Activated CD4-positive, alpha-beta T cell treated with anti-CD3 and anti-CD28 coated beads, Interleukin-2, amount 50 U/mL, for 16 hours (primary cell): ENCODE measurements at regions not wholly inside any gene's neighbourhood (a gene's known extent, or its start where the extent isn't known, plus 50 kb on each side); places are given as distances from the start of the nearest gene placed in this dataset.

Experiments
- DNase-seq: peaks from one replicate; pipeline ENCODE4 v3.0.0-alpha.2; 2020

DNA sequence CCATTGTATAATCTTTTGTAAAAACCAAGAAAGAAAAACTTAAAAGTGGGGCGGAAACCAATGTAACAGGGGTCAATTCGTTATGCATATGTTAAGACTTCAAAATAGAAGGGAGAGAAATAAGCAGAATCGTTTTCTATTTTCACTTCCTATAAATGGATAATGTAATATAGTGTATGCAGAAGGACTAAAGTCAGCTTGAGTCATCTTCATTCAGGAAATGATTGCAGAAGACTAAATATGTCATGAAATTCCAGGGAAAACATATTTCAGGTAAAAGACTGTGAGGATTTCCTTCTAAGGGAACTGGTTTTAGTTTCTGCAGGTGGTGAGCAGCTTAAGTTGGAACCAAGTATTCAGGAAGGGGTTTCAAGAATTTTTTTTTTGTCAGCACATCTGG lies 753.3 kb downstream of the IRX1 start:
- DNase-seq, result no peak

DNA sequence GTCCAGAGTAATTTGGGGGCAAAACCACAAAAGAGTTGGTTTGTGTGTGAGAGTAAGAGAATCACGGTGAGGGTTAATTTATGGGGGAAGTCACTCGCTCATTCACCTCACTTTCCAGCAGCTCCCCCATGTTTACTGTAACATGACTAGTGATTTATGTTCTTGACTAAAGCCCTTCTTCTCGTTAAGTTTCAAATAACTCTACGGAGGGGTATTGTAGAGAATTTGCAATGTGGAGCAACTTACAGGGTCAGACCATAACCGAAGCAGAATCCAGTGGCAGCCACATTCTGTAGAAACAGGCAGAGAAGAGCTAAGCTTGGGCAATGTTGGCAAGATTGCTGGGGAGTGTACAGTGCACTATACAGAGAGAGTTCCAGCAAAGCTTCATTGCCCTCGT lies 760.6 kb downstream of the IRX1 start:
- no peak for DNase-seq

DNA sequence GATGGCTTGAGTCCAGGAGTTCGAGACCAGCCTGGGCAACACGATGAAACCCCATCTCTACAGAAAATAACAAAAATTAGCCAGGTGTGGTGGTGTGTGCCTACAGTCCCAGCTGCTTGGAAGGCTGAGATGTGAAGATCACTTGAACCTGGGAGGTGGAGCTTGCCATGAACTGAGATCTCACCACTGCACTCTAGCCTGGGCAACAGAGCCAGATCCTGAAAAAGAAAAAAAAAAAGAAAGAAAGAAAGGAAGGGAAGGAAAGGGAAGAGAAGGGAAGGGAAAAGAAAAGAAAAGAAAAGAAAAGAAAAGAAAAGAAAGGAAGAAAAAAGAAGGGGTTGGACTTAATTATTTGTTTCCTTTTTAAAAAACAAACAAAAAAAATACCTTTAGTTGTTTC lies 764.2 kb downstream of the IRX1 start:
- DNase-seq, result no peak

- DNase-seq, result no peak
Measured at GRCh38 chr5:4361753-4362152, 766.1 kb downstream of the IRX1 start.

GRCh38 chr5:4362411-4362810 lies 766.8 kb downstream of the IRX1 start:
- no peak for DNase-seq

- no peak for DNase-seq
Measured at GRCh38 chr5:4363045-4363444, 767.4 kb downstream of the IRX1 start.

DNA sequence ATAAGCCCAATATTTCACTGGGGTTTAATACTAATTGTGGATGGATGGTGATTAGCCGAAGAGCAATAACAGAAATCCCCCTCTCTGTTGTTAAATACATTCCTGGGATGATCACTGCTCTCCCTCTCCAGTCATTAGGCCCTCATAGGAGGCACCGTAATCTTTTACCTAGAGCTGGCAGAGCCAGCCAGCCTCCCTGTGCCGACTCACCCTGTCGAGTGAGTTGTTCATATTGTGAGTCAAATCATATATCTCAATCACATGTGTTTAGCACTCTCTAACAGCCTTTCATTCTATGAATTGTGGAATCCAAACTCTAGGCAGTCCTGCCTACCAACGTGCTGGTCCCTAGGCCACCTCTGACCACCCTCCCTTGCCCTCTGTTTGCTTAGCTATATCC lies 771.0 kb downstream of the IRX1 start:
- DNase-seq, result no peak

GRCh38 chr5:4370218-4370617 lies 769.9 kb upstream of the ADAMTS16 start:
- no peak for DNase-seq

DNA sequence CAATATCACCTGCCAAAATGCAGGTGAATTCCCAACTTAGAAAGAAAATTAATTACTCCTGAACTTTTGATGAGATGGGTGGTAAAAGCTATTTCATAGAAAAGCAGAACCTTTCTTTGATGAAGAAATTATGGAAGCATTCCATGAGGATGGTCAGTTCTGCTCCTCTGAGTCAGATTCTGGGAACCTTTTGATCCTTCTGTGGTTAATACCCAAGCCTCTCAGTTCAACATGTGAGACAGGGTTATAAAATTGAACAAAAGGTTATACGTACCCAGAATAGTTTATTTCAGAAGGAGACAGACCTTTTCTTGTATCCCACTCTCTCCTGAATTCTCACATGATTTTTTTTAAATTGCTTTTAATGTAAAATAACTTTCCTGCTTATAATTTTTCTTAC lies 767.6 kb upstream of the ADAMTS16 start:
- no peak for DNase-seq

DNA sequence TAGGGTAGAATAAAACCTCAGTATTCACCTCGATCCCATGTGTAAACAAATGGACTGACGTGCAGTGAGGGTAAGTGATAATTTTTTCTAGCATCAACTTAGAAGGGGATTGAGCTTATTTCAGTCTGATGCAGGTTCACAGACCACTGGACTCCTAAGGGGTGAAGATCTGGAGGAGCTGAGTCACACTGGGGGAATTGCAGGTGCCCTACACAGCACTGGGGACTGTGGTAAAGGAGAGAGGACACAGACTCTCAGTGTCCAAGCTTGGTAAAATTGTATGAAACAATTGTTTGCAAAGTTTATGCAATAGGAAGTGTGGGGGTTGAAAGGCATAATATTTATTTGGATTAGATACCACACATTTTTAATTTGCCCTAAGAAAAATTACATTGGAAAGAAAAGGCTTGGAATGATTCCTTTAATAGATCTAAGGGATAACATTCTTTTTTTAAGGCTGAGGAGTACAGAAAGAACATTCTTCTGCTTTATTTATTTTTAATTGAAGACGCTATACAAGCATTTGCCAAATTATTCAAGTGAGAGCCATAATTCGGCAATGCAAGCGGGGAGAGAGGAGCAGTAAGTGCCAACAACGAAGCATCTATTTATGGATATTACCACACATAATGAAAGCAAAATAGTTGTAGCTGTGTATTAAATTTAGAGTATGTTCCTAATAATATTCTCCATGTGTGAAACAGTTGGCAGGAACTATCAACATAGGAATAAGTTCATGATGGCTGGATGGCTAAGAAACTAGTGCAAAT lies 766.9 kb upstream of the ADAMTS16 start:
- DNase-seq, result no peak

- DNase-seq, result no peak
Measured at GRCh38 chr5:4374866-4375265, 765.3 kb upstream of the ADAMTS16 start.

DNA sequence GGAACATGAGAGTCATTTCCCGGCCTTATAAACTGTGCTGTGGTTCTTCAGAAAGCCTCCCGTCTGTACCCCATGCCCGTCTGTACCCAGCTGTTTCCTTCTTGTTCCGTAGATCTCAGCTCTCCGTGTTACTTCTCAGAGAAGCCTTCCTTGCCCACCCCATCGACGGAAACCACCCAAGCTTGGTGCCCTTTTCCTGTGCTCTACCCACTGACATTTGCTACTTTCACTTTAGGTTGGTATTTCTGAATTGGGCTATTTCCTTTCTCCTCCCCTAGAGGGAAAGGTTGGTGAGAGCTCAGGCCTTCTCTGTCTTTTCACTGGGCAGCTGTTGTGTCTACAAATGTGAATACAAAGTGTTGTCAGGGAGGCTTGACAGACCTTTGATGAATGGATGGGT lies 764.5 kb upstream of the ADAMTS16 start:
- no peak for DNase-seq

DNA sequence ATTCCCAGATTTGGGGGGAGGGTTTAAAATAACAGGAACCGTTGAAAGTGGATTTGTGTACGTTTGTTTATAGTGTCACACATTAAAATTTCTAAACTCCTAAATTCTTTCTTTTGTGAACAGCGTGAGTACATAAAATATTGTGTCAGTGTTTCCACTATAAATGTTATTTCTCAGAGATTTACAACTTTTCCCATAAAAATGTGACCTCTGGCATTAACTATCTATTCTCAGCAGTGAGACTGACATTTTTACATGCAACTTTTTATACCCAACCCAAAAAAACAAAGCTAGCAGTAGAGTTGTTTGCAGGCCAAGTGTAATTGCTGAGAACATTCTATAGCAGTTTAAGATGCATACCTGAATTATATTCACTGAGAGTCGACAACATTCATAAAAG lies 757.0 kb upstream of the ADAMTS16 start:
- no peak for DNase-seq

DNA sequence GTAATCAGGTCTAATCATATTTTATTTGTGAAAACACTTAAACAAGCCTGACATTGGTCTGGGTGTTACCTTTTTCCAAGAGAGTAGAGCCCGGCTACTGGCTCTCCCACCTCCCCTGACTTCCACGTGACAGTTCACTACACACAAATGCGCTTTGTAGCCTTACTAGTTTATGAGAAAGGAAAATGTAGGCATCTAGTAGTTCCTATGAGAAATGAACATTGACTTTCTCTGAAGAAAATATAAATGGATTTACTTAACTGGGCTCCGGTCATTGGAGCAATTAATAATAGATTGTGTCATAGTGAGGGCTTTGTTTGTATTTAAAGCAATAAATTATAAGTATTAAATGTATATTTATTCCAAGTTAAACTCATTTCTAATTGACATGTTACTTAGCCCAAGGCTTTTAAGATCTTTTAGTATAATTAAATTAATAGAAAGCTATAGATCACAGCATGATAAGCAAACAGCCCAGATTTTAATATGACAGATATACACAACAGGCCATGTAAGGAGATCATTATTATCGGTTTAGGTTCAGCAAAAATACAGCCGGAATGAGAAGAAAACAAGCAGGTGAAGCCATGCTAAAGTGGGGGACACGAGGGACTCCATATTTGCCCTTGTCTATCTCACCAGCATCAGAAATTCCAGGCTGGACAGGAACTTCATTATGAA lies 756.5 kb upstream of the ADAMTS16 start:
- no peak for DNase-seq

GRCh38 chr5:4384649-4385048 lies 755.5 kb upstream of the ADAMTS16 start:
- no peak for DNase-seq

DNA sequence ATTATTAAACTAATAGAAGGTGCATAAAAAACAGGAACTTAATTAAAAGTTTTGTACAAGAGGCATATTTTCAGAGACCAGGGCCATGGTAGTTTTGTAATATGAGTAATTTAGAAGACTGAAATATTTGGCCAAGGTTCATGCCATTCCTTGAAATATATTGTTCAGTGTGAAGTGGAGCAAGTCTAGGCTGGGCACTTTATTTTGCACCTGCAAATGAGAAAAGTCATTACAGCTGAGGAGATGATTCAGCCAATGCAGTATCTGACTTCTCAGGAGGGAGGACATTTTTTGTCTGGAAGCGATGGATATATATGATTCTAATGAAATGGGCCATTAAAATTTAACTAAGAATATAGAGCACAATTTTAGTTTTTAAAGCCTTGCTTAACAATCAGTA lies 754.0 kb upstream of the ADAMTS16 start:
- DNase-seq, result no peak

- DNase-seq, result no peak
Measured at GRCh38 chr5:4387290-4387689, 752.8 kb upstream of the ADAMTS16 start.

- no peak for DNase-seq
Measured at GRCh38 chr5:4395752-4396151, 744.4 kb upstream of the ADAMTS16 start.

DNA sequence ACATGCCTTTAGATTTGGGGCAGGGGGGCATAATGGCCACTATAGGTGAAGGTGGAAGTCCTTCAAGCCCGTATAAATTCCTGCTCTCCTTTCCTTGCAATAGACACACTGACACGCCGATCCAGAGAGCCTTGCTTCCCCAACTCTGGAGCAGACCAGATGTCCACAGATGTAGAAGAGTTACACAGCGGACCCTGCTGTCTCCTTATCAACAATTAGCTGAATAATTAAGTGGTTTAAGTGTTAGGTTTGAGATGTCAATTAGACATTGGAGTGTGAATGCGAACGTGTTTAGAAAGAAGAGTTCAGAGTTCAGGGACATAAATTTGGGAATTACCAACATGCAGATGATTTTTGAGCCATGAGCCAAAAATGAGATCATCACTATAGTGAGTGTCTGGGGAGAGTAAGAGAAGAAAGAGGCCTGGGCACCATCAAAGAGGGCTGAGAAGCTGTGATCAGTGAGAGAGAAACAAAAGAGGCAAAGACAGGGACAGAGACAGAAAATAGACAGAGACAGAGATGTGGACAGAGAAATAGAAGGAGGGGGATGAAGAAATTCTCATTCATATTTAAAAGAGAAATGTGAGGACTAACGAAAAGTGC lies 734.4 kb upstream of the ADAMTS16 start:
- no peak for DNase-seq

DNA sequence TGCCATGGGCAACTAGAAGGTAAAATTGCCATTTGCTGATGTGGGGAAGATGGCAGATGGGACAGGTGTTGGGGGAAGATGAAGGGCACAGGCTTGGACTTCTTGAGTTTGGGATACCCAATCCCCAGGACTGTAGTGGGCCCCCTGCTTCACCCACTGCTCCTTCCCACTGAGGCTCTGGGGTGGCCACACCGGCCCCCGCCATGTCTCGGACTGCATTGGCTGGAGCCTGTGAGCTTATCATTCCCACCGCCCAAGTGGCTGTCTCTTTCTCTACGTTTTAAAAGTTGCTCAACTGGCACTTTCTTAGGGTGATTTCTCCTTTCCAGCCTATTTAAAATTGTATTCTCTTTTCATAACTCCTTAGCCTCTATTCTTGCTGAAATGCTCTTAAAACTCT lies 730.0 kb upstream of the ADAMTS16 start:
- no peak for DNase-seq

GRCh38 chr5:4411664-4412063 lies 728.5 kb upstream of the ADAMTS16 start:
- no peak for DNase-seq

DNA sequence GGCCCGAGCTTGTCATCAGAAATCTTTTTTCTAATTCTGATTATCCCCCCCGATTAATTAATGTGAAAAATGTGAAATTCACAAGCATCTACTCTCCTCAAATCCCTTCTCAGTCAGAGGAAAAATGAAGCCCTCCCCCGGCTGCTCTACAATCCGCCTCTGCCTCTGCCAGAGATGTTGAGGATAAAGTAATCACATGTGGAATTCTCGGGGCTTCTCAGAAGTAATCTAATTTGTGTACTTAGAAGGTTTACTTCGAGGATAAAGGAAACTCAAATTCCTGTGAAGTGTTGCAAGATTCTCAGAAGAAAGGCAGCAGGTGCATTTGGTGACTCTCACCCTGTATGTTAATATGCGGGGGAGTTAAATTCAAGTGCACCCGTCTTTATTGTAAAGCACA lies 726.1 kb upstream of the ADAMTS16 start:
- no peak for DNase-seq

DNA sequence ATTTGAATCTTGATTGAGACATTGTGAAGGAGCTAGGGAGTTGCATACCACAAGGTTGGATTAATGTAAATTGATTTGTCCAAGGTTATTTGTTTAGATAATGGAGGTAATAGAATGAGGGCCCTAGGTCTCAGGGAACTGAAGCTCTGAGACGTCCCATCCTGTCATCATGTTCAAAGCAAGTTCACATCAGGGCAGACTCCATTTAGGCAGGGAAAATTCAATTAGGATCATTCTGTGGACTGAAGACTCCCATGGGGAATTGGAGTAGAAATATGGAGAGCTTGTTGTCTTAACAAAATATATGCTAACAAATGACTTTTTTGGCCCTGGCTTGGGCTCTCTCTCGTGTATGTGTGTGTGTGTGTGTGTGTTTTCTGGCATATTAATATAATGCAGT lies 722.0 kb upstream of the ADAMTS16 start:
- no peak for DNase-seq

- DNase-seq, result no peak
Measured at GRCh38 chr5:4419281-4419680, 720.8 kb upstream of the ADAMTS16 start.
